HepG2 (cell line): ENCODE measurements at regions not wholly inside any gene's neighbourhood (a gene's known extent, or its start where the extent isn't known, plus 50 kb on each side); places are given as distances from the start of the nearest gene placed in this dataset.

Experiments used
- ASH2L ChIP-seq: fragments of 300-600, 200-600 bp; sonication (generic); IDR thresholded peaks from 2 replicates; pipeline ENCODE4 v1.7.0; 2017; ENCODE audit warnings: low read depth, mild to moderate bottlenecking, moderate library complexity, mixed read lengths, low read length; ENCODE audit not compliant: insufficient read length
- CBX5 ChIP-seq: sonication (generic); formaldehyde crosslinking; IDR thresholded peaks from 2 replicates; pipeline ENCODE4 v1.4.0; 2020; ENCODE audit warnings: missing genetic modification reagents, borderline replicate concordance
- FOXC1 ChIP-seq: sonication (generic); formaldehyde crosslinking; IDR thresholded peaks from 2 replicates; pipeline ENCODE4 v1.8.0; 2022; ENCODE audit warnings: mild to moderate bottlenecking, missing genetic modification reagents, borderline replicate concordance
- NR2F2 ChIP-seq: IDR thresholded peaks from 2 replicates; pipeline ENCODE4 v1.6.1; 2012; ENCODE audit warnings: low read depth, inconsistent platforms, borderline replicate concordance
- PRPF4 ChIP-seq: fragments of 200-400 bp; formaldehyde crosslinking; IDR thresholded peaks from 2 replicates; pipeline ENCODE4 v1.6.1; 2016; ENCODE audit warnings: low read length, low read depth; ENCODE audit not compliant: poor library complexity, severe bottlenecking
- SRF ChIP-seq: IDR thresholded peaks from 2 replicates; pipeline ENCODE4 v1.6.1; 2011; ENCODE audit warnings: mild to moderate bottlenecking, low read depth, low read length, moderate library complexity
- ZNF335 ChIP-seq: sonication (generic); formaldehyde crosslinking; IDR thresholded peaks from 2 replicates; pipeline ENCODE4 v1.4.0; 2020; ENCODE audit warnings: missing genetic modification reagents
- ZNF407 ChIP-seq: sonication (generic); formaldehyde crosslinking; IDR thresholded peaks from one replicate; pipeline ENCODE4 v1.5.1; 2020; ENCODE audit warnings: mild to moderate bottlenecking, missing genetic modification reagents; ENCODE audit errors: not compliant biosample characterization
- ZNF792 ChIP-seq: IDR thresholded peaks from 2 replicates; pipeline ENCODE4 v1.6.1; 2016
- ZSCAN20 ChIP-seq: sonication (generic); formaldehyde crosslinking; IDR thresholded peaks from 2 replicates; pipeline ENCODE4 v1.4.0; 2020; ENCODE audit warnings: missing genetic modification reagents, mild to moderate bottlenecking, borderline replicate concordance
- TF ChIP-seq, protein P1 (sequence below): sonication (generic); formaldehyde crosslinking; IDR thresholded peaks from 2 replicates; pipeline ENCODE4 v1.9.0; 2021; ENCODE audit warnings: missing genetic modification reagents, borderline replicate concordance
- TF ChIP-seq, protein P2 (sequence below): sonication (generic); formaldehyde crosslinking; IDR thresholded peaks from 2 replicates; pipeline ENCODE4 v1.5.0; 2020; ENCODE audit warnings: mild to moderate bottlenecking, missing genetic modification reagents, moderate library complexity
- TF ChIP-seq, protein P3 (sequence below), 2 experiments: IDR thresholded peaks; 2 replicates each; pipeline ENCODE4 v1.6.1; 2011 to 2012; ENCODE audit warnings: low read length in 2 of 2, borderline replicate concordance in 1 of 2, low read depth in 1 of 2, mild to moderate bottlenecking in 1 of 2, moderate library complexity in 1 of 2

DNA sequence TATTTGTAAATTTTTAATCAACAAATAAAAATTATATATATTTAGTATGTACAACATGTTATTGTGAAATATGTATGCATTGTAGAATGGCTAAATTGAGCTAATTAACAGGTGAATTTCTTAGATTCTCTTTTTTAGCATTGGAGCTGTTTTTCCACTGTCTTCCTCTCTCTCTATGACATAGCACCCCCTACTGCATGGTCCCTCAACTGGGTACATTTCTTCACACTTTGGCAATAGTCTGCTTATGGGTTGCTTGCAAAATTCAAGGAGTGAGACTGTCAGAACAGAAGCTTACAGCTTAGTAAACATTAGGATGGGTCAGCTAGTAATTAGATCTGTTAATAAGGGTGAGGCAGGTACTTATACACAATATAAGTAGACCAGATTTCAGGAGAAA is 658.5 kb upstream of the MGAT4C start:
- TF ChIP-seq, protein P1, sequence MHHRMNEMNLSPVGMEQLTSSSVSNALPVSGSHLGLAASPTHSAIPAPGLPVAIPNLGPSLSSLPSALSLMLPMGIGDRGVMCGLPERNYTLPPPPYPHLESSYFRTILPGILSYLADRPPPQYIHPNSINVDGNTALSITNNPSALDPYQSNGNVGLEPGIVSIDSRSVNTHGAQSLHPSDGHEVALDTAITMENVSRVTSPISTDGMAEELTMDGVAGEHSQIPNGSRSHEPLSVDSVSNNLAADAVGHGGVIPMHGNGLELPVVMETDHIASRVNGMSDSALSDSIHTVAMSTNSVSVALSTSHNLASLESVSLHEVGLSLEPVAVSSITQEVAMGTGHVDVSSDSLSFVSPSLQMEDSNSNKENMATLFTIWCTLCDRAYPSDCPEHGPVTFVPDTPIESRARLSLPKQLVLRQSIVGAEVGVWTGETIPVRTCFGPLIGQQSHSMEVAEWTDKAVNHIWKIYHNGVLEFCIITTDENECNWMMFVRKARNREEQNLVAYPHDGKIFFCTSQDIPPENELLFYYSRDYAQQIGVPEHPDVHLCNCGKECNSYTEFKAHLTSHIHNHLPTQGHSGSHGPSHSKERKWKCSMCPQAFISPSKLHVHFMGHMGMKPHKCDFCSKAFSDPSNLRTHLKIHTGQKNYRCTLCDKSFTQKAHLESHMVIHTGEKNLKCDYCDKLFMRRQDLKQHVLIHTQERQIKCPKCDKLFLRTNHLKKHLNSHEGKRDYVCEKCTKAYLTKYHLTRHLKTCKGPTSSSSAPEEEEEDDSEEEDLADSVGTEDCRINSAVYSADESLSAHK (CRISPR knock-in tag), result no peak
- TF ChIP-seq, protein P2, sequence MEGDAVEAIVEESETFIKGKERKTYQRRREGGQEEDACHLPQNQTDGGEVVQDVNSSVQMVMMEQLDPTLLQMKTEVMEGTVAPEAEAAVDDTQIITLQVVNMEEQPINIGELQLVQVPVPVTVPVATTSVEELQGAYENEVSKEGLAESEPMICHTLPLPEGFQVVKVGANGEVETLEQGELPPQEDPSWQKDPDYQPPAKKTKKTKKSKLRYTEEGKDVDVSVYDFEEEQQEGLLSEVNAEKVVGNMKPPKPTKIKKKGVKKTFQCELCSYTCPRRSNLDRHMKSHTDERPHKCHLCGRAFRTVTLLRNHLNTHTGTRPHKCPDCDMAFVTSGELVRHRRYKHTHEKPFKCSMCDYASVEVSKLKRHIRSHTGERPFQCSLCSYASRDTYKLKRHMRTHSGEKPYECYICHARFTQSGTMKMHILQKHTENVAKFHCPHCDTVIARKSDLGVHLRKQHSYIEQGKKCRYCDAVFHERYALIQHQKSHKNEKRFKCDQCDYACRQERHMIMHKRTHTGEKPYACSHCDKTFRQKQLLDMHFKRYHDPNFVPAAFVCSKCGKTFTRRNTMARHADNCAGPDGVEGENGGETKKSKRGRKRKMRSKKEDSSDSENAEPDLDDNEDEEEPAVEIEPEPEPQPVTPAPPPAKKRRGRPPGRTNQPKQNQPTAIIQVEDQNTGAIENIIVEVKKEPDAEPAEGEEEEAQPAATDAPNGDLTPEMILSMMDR, result no peak
- no peak for TF ChIP-seq NR2F2
- no peak for TF ChIP-seq ZNF407 (CRISPR knock-in tag)
- no peak for TF ChIP-seq PRPF4
- TF ChIP-seq ASH2L, result no peak
- TF ChIP-seq ZSCAN20 (CRISPR knock-in tag), result no peak
- TF ChIP-seq ZNF792 (CRISPR knock-in tag), result no peak
- no peak for TF ChIP-seq CBX5 (CRISPR knock-in tag)
- no peak for TF ChIP-seq FOXC1 (CRISPR knock-in tag)
- no peak for TF ChIP-seq SRF
- TF ChIP-seq, protein P3, sequence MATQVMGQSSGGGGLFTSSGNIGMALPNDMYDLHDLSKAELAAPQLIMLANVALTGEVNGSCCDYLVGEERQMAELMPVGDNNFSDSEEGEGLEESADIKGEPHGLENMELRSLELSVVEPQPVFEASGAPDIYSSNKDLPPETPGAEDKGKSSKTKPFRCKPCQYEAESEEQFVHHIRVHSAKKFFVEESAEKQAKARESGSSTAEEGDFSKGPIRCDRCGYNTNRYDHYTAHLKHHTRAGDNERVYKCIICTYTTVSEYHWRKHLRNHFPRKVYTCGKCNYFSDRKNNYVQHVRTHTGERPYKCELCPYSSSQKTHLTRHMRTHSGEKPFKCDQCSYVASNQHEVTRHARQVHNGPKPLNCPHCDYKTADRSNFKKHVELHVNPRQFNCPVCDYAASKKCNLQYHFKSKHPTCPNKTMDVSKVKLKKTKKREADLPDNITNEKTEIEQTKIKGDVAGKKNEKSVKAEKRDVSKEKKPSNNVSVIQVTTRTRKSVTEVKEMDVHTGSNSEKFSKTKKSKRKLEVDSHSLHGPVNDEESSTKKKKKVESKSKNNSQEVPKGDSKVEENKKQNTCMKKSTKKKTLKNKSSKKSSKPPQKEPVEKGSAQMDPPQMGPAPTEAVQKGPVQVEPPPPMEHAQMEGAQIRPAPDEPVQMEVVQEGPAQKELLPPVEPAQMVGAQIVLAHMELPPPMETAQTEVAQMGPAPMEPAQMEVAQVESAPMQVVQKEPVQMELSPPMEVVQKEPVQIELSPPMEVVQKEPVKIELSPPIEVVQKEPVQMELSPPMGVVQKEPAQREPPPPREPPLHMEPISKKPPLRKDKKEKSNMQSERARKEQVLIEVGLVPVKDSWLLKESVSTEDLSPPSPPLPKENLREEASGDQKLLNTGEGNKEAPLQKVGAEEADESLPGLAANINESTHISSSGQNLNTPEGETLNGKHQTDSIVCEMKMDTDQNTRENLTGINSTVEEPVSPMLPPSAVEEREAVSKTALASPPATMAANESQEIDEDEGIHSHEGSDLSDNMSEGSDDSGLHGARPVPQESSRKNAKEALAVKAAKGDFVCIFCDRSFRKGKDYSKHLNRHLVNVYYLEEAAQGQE (IDR thresholded peaks at IDR 0.05; ENCODE audit: borderline replicate concordance in 1 of 2, low read depth in 1 of 2, low read length in 2 of 2), result no peak
- TF ChIP-seq ZNF335 (CRISPR knock-in tag), result no peak
